Fibroblast of lung (primary cell): ENCODE measurements at regions not wholly inside any gene's neighbourhood (a gene's known extent, or its start where the extent isn't known, plus 50 kb on each side); places are given as distances from the start of the nearest gene placed in this dataset.

ENCODE experiments used
- DNase-seq, 2 donors: peaks; one replicate each; pipeline versions ENCODE4 v3.0.0 to v3.0.0-alpha.2; 2010; ENCODE audit warnings: low read depth in 2 of 2
- H2AFZ ChIP-seq: 2 replicates; pipeline ENCODE4 v1.5.1; 2012; ENCODE audit warnings: low read length, control low read depth, inconsistent platforms
- H3K27ac ChIP-seq: 2 replicates; pipeline ENCODE4 v1.5.1; 2011; ENCODE audit warnings: low read length, control low read depth; ENCODE audit not compliant: insufficient read depth
- H3K27me3 ChIP-seq: 2 replicates; pipeline ENCODE4 v1.5.1; 2011; ENCODE audit warnings: mild to moderate bottlenecking, low read length; ENCODE audit not compliant: control insufficient read depth, insufficient read depth
- H3K36me3 ChIP-seq: 2 replicates; pipeline ENCODE4 v1.5.1; 2011; ENCODE audit warnings: low read length; ENCODE audit not compliant: control insufficient read depth, insufficient read depth
- H3K4me1 ChIP-seq: 2 replicates; pipeline ENCODE4 v1.5.1; 2011; ENCODE audit warnings: low read length; ENCODE audit not compliant: control insufficient read depth, insufficient read depth; ENCODE audit errors: extremely low read depth
- H3K4me2 ChIP-seq: 2 replicates; pipeline ENCODE4 v1.5.1; 2011; ENCODE audit warnings: low read length, control low read depth; ENCODE audit not compliant: insufficient read depth; ENCODE audit errors: extremely low read depth
- H3K4me3 ChIP-seq, 4 experiments: fragments of 200-600 bp in 1 of 4; sonication (generic) in 1 of 4; replicated peaks in 1 of 4; 2 replicates each; pipeline ENCODE4 v1.5.1; 2011 to 2016; ENCODE audit warnings: low read length in 4 of 4, low read depth in 3 of 4, mild to moderate bottlenecking in 3 of 4, control low read depth in 2 of 4, inconsistent platforms in 1 of 4, mixed read lengths in 1 of 4; ENCODE audit not compliant: insufficient read depth in 1 of 4; ENCODE audit errors: control extremely low read depth in 1 of 4
- H3K79me2 ChIP-seq: 2 replicates; pipeline ENCODE4 v1.5.1; 2012; ENCODE audit warnings: mild to moderate bottlenecking, low read length, inconsistent platforms; ENCODE audit not compliant: control insufficient read depth, insufficient read depth
- H3K9ac ChIP-seq: 2 replicates; pipeline ENCODE4 v1.5.1; 2011; ENCODE audit warnings: mild to moderate bottlenecking, low read length, control low read depth; ENCODE audit not compliant: insufficient read depth
- H3K9me3 ChIP-seq: 2 replicates; pipeline ENCODE4 v1.5.1; 2012; ENCODE audit warnings: low read depth, low read length; ENCODE audit not compliant: control insufficient read depth, insufficient read depth
- H4K20me1 ChIP-seq: 2 replicates; pipeline ENCODE4 v1.5.1; 2011; ENCODE audit warnings: low read length; ENCODE audit not compliant: control insufficient read depth, insufficient read depth; ENCODE audit errors: extremely low read depth
- CTCF ChIP-seq, 2 donors: IDR thresholded peaks in 1 of 2; conservative IDR thresholded peaks in 1 of 2; 1 replicate in 1 of 2; 2 replicates in 1 of 2; pipeline ENCODE4 v1.5.1; 2011 to 2012; ENCODE audit warnings: low read length in 2 of 2, control low read depth in 1 of 2, inconsistent platforms in 1 of 2, low read depth in 1 of 2, mild to moderate bottlenecking in 1 of 2
- EZH2 ChIP-seq: IDR thresholded peaks from 2 replicates; pipeline ENCODE4 v1.5.1; 2012; ENCODE audit warnings: low read length, control low read depth, mild to moderate bottlenecking; ENCODE audit errors: missing control alignments

GRCh38 chr2:176626796-176627195 is 357.6 kb downstream of the MTX2 start:
- H3K4me1 ChIP-seq = no peaks in the 10 kb centered on the region
- no peaks in the 10 kb centered on the region for H4K20me1 ChIP-seq
- DNase-seq = no peak
- TF ChIP-seq EZH2 (no peak), CTCF (conservative IDR thresholded peaks at IDR 0.05 in 1 of 2, IDR thresholded peaks at IDR 0.05 in 1 of 2; ENCODE audit: low read depth in 1 of 2, low read length in 2 of 2) (no peak)
- no peaks in the 10 kb centered on the region for H3K36me3 ChIP-seq
- no peaks in the 10 kb centered on the region for H3K9me3 ChIP-seq
- no peak overlapping the region for H3K9ac ChIP-seq
- no peaks in the 10 kb centered on the region for H3K79me2 ChIP-seq
- no peak overlapping the region for H3K27ac ChIP-seq
- no peak overlapping the region for H2AFZ ChIP-seq
- no peak overlapping the region for H3K4me3 ChIP-seq
- no peaks in the 10 kb centered on the region for H3K27me3 ChIP-seq
- no peak overlapping the region for H3K4me2 ChIP-seq

GRCh38 chr2:176628438-176628837 is 359.2 kb downstream of the MTX2 start:
- no peak overlapping the region for H3K4me3 ChIP-seq
- H3K27me3 ChIP-seq = no peaks in the 10 kb centered on the region
- H3K27ac ChIP-seq = no peak overlapping the region
- no peaks in the 10 kb centered on the region for H3K9me3 ChIP-seq
- no peaks in the 10 kb centered on the region for H3K4me1 ChIP-seq
- H3K36me3 ChIP-seq = no peaks in the 10 kb centered on the region
- no peak for DNase-seq
- TF ChIP-seq EZH2 (no peak), CTCF (conservative IDR thresholded peaks at IDR 0.05 in 1 of 2, IDR thresholded peaks at IDR 0.05 in 1 of 2; ENCODE audit: low read depth in 1 of 2, low read length in 2 of 2) (no peak)
- no peak overlapping the region for H3K9ac ChIP-seq
- H4K20me1 ChIP-seq = no peaks in the 10 kb centered on the region
- no peak overlapping the region for H2AFZ ChIP-seq
- no peaks in the 10 kb centered on the region for H3K79me2 ChIP-seq
- H3K4me2 ChIP-seq = no peak overlapping the region

GRCh38 chr2:176633754-176634153 is 364.5 kb downstream of the MTX2 start:
- Histone ChIP-seq H3K36me3 (no peaks in the 10 kb centered on the region), H3K27ac (no peak overlapping the region), H3K4me1 (no peaks in the 10 kb centered on the region), H3K4me3 (no peak overlapping the region), H3K79me2 (no peaks in the 10 kb centered on the region), H4K20me1 (no peaks in the 10 kb centered on the region), H3K4me2 (no peak overlapping the region), H2AFZ (no peak overlapping the region), H3K9me3 (no peaks in the 10 kb centered on the region), H3K27me3 (no peaks in the 10 kb centered on the region), H3K9ac (no peak overlapping the region)
- TF ChIP-seq EZH2 = no peak
- no peak for TF ChIP-seq CTCF (conservative IDR thresholded peaks at IDR 0.05 in 1 of 2, IDR thresholded peaks at IDR 0.05 in 1 of 2; ENCODE audit: low read depth in 1 of 2, low read length in 2 of 2)
- no peak for DNase-seq
